Neural cell (in vitro differentiated cells): ENCODE measurements at regions not wholly inside any gene's neighbourhood (a gene's known extent, or its start where the extent isn't known, plus 50 kb on each side); places are given as distances from the start of the nearest gene placed in this dataset.
"Not testable (repeated sequence)": the region's sequence is repeated elsewhere in the genome, so short reads cannot be mapped to it uniquely, and the experiment has no call there.

ENCODE experiments used
- H2AFZ ChIP-seq: fragments of 200-600, 300-800 bp; sonication (generic), shearing (Covaris generic); 2 replicates; pipeline ENCODE4 v1.6.0; 2014; ENCODE audit warnings: low read depth, mild to moderate bottlenecking, antibody characterized with exemption, low read length, moderate library complexity
- H3F3A ChIP-seq: fragments of 200-600 bp; shearing (Covaris generic); 2 replicates; pipeline ENCODE4 v1.6.1; 2016; ENCODE audit warnings: mild to moderate bottlenecking, moderate library complexity, mixed read lengths, antibody characterized with exemption, low read length; ENCODE audit not compliant: insufficient read depth, poor library complexity, severe bottlenecking
- H3K27ac ChIP-seq: fragments of 200-600, 300-800 bp; sonication (generic), shearing (Covaris generic); 2 replicates; pipeline ENCODE4 v1.5.1; 2014; ENCODE audit warnings: mild to moderate bottlenecking, low read length, moderate library complexity
- H3K27me3 ChIP-seq: fragments of 300-800, 200-600 bp; sonication (generic), shearing (Covaris generic); 2 replicates; pipeline ENCODE4 v1.6.0; 2014; ENCODE audit warnings: mild to moderate bottlenecking, low read depth, low read length, moderate library complexity; ENCODE audit not compliant: insufficient read depth
- H3K36me3 ChIP-seq: fragments of 300-800, 200-600 bp; sonication (generic), shearing (Covaris generic); 2 replicates; pipeline ENCODE4 v1.5.1; 2014; ENCODE audit warnings: mild to moderate bottlenecking, antibody characterized with exemption, low read length, moderate library complexity; ENCODE audit not compliant: insufficient read depth
- H3K4me2 ChIP-seq: fragments of 300-800, 200-600 bp; sonication (generic), shearing (Covaris generic); 2 replicates; pipeline ENCODE4 v1.6.0; 2014; ENCODE audit warnings: mild to moderate bottlenecking, low read length
- H3K4me3 ChIP-seq: fragments of 300-800, 200-600 bp; sonication (generic), shearing (Covaris generic); 2 replicates; pipeline ENCODE4 v1.5.1; 2014; ENCODE audit warnings: mild to moderate bottlenecking, low read length, moderate library complexity
- H3K79me2 ChIP-seq: fragments of 200-600 bp; shearing (Covaris generic); replicated peaks from 2 replicates; pipeline ENCODE4 v1.6.0; 2014; ENCODE audit warnings: mild to moderate bottlenecking, low read length, moderate library complexity; ENCODE audit not compliant: insufficient read depth
- H3K9ac ChIP-seq: fragments of 300-800, 200-600 bp; sonication (generic), shearing (Covaris generic); 2 replicates; pipeline ENCODE4 v1.6.1; 2016; ENCODE audit warnings: mild to moderate bottlenecking, low read length, mixed read lengths
- H3K9me2 ChIP-seq: fragments of 200-600 bp; shearing (Covaris generic); 2 replicates; pipeline ENCODE4 v1.6.1; 2016; ENCODE audit warnings: mild to moderate bottlenecking, low read length, mixed read lengths; ENCODE audit not compliant: insufficient read depth
- H3K9me3 ChIP-seq: fragments of 200-600, 300-800 bp; sonication (generic), shearing (Covaris generic); 2 replicates; pipeline ENCODE4 v1.6.1; 2016; ENCODE audit warnings: mild to moderate bottlenecking, mixed run types, low read length, moderate library complexity, mixed read lengths
- H4K20me1 ChIP-seq: fragments of 200-600 bp; shearing (Covaris generic); 2 replicates; pipeline ENCODE4 v1.6.1; 2016; ENCODE audit warnings: mild to moderate bottlenecking, mixed run types; ENCODE audit not compliant: insufficient read depth
- EP300 ChIP-seq: fragments of 450-650 bp; conservative IDR thresholded peaks from 2 replicates; pipeline ENCODE4 v1.6.1; 2014; ENCODE audit warnings: antibody characterized with exemption, mild to moderate bottlenecking, moderate library complexity; ENCODE audit not compliant: poor library complexity, severe bottlenecking
- EZH2 ChIP-seq: fragments of 200-600, 300-800 bp; shearing (Covaris generic), sonication (generic); IDR thresholded peaks from 2 replicates; pipeline ENCODE4 v1.6.1; 2014; ENCODE audit warnings: antibody characterized with exemption, low read length, borderline replicate concordance, mild to moderate bottlenecking; ENCODE audit not compliant: insufficient read depth, poor library complexity, severe bottlenecking
- MXI1 ChIP-seq: fragments of 450-650 bp; conservative IDR thresholded peaks from 2 replicates; pipeline ENCODE4 v1.6.1; 2014; ENCODE audit warnings: antibody characterized with exemption, mild to moderate bottlenecking; ENCODE audit not compliant: poor library complexity, severe bottlenecking
- POLR2AphosphoS5 ChIP-seq: IDR thresholded peaks from 2 replicates; pipeline ENCODE4 v1.6.1; 2012
- SMC3 ChIP-seq: fragments of 450-650 bp; conservative IDR thresholded peaks from 2 replicates; pipeline ENCODE4 v1.6.1; 2014; ENCODE audit warnings: antibody characterized with exemption, mild to moderate bottlenecking, moderate library complexity; ENCODE audit not compliant: poor library complexity
- TAF1 ChIP-seq: IDR thresholded peaks from 2 replicates; pipeline ENCODE4 v1.6.1; 2012; ENCODE audit warnings: low read depth
- TF ChIP-seq, protein P1 (sequence below): IDR thresholded peaks from 2 replicates; pipeline ENCODE4 v1.6.1; 2012; ENCODE audit warnings: borderline replicate concordance

DNA sequence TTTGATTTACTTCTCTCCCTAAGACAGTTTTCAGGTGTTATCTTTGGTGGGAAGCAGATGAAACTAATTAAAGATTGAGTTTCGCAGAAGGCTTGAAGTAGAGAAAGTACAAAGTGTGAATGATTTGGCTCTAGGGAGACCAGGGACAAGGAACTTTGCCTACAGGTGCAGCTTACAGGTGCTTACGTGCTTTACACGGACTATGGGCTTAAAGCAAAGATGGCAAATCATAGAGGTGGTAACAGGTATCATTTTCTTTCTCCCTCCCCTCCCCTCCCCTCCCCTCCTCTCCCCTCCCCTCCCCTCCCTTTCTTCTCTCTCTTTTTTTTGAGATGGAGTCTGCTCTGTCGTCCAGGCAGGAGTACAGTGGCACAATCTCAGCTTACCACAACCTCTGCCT lies 136.3 kb downstream of the SLC35B3 start:
- H2AFZ ChIP-seq: no peak overlapping the region
- no peak overlapping the region for H3K4me2 ChIP-seq
- H3K9me3 ChIP-seq: no peaks in the 10 kb centered on the region
- H3K9me2 ChIP-seq: no peaks in the 10 kb centered on the region
- H3K79me2 ChIP-seq: no peaks in the 10 kb centered on the region
- no peaks in the 10 kb centered on the region for H4K20me1 ChIP-seq
- TF ChIP-seq POLR2AphosphoS5 (no peak), EP300 (no peak)
- H3K27ac ChIP-seq: no peak overlapping the region
- no peaks in the 10 kb centered on the region for H3K27me3 ChIP-seq
- no peak overlapping the region for H3K9ac ChIP-seq
- no peaks in the 10 kb centered on the region for H3K36me3 ChIP-seq
- no peak overlapping the region for H3K4me3 ChIP-seq
- no peaks in the 10 kb centered on the region for H3F3A ChIP-seq

DNA sequence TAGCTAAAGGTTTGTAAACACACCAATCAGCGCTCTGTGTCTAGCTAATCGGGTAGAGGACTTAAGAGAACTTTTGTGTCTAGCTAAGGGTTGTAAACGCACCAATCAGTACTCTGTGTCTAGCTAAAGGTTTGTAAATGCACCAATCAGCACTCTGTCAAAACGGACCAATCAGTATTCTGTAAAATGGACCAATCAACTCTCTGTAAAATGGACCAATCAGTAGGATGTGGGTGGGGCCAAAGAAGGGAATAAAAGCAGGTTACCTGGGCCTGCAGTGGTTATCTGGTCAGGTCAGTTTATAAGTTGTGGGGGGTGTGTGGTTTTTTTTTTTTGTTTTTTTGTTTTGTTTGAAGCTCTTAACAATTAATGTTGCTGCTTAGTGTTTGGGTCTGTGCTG lies 152.4 kb downstream of the SLC35B3 start:
- H3K27me3 ChIP-seq, H3K36me3 ChIP-seq, H3K4me3 ChIP-seq, H3F3A ChIP-seq, H3K9ac ChIP-seq, H3K4me2 ChIP-seq, H3K9me3 ChIP-seq, H3K27ac ChIP-seq, H2AFZ ChIP-seq, H4K20me1 ChIP-seq, H3K9me2 ChIP-seq, H3K79me2 ChIP-seq: not testable (repeated sequence)

DNA sequence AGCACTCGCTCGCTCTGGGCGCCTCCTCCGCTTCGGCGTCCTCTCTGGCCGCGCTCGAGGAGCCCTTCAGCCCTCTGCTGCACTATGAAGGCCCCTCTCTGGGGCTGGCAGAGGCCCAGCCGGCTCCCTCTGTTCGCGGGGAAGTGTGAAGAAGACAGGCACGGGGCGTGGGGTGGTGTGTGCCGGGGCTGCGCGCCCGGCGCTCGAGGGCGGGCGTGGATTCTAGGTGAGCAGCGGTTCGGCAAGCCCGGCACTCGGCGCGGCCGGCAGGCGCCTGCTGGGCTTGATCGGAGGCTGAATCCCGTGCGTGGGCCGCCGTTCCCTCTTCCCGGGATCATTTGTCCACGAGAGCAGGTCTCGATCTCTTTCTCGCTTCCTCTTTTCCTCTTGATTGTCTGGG lies 153.0 kb downstream of the SLC35B3 start:
- no peaks in the 10 kb centered on the region for H3K36me3 ChIP-seq
- no peak overlapping the region for H3K4me2 ChIP-seq
- no peaks in the 10 kb centered on the region for H3K27me3 ChIP-seq
- no peak overlapping the region for H3K4me3 ChIP-seq
- H3K9ac ChIP-seq: no peak overlapping the region
- H2AFZ ChIP-seq: no peak overlapping the region
- no peaks in the 10 kb centered on the region for H3K79me2 ChIP-seq
- H3K9me3 ChIP-seq: no peaks in the 10 kb centered on the region
- TF ChIP-seq, protein P1, sequence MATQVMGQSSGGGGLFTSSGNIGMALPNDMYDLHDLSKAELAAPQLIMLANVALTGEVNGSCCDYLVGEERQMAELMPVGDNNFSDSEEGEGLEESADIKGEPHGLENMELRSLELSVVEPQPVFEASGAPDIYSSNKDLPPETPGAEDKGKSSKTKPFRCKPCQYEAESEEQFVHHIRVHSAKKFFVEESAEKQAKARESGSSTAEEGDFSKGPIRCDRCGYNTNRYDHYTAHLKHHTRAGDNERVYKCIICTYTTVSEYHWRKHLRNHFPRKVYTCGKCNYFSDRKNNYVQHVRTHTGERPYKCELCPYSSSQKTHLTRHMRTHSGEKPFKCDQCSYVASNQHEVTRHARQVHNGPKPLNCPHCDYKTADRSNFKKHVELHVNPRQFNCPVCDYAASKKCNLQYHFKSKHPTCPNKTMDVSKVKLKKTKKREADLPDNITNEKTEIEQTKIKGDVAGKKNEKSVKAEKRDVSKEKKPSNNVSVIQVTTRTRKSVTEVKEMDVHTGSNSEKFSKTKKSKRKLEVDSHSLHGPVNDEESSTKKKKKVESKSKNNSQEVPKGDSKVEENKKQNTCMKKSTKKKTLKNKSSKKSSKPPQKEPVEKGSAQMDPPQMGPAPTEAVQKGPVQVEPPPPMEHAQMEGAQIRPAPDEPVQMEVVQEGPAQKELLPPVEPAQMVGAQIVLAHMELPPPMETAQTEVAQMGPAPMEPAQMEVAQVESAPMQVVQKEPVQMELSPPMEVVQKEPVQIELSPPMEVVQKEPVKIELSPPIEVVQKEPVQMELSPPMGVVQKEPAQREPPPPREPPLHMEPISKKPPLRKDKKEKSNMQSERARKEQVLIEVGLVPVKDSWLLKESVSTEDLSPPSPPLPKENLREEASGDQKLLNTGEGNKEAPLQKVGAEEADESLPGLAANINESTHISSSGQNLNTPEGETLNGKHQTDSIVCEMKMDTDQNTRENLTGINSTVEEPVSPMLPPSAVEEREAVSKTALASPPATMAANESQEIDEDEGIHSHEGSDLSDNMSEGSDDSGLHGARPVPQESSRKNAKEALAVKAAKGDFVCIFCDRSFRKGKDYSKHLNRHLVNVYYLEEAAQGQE: no peak
- TF ChIP-seq TAF1: no peak
- TF ChIP-seq SMC3: no peak
- H4K20me1 ChIP-seq: no peaks in the 10 kb centered on the region
- no peaks in the 10 kb centered on the region for H3K9me2 ChIP-seq
- no peak overlapping the region for H3K27ac ChIP-seq
- H3F3A ChIP-seq: no peaks in the 10 kb centered on the region

DNA sequence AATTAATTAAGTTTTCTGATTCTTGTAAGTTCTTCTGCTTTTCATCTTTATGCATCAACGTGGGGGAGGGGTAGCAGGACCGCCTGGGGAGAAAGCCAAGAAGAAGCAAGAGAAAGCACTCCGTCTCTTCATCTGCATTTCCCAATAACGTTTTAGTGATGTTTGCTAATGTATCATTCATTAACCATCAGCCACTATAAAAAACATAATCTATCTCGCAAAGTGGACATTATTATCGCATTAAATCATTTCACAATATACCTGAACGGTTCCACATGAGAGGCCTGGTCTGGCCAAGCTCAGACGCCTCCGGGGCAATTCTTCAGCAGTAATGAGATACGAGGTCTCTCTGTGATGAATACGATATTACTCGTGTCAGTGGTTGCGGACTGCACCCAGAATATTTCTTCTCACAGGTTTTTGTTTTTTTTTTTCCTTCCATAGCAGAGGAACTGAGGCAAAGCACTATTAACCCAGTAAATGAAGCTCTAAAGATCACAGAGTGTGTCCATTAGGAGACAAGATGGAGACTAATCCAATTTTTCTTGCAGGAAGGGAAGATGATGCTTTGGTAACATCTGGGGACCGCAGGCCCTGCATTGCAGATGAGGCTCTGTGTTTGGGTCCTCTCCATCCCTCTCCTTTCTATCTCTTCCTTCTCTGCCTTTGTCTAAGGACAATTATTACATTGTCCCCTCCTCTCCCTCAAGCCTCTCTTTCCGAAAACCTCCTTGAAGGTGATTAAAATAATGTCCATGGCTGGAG lies 156.1 kb downstream of the SLC35B3 start:
- Histone ChIP-seq H3K4me2 (no peak overlapping the region), H3K27ac (no peak overlapping the region), H3K9ac (no peak overlapping the region), H3K9me2 (no peaks in the 10 kb centered on the region), H3K9me3 (no peaks in the 10 kb centered on the region), H3K36me3 (no peaks in the 10 kb centered on the region), H3K4me3 (no peak overlapping the region), H3F3A (no peaks in the 10 kb centered on the region), H3K27me3 (no peaks in the 10 kb centered on the region), H3K79me2 (no peaks in the 10 kb centered on the region), H4K20me1 (no peaks in the 10 kb centered on the region), H2AFZ (no peak overlapping the region)
- TF ChIP-seq, protein P1: no peak
- TF ChIP-seq EZH2 (no peak), SMC3 (no peak), MXI1 (no peak), TAF1 (no peak)
